ENCODE measurements at regions not wholly inside any gene's neighbourhood (a gene's known extent, or its start where the extent isn't known, plus 50 kb on each side); places are given as distances from the start of the nearest gene placed in this dataset.

GRCh38 chr5:116944183-116944582, 369.6 kb upstream of the SEMA6A start:
- ATAC-seq (replicated peaks): no peak
- Mint-ChIP-seq H3K4me3 (no peak overlapping the region), H3K4me1 (no peaks in the 10 kb centered on the region), H3K36me3 (ENCODE audit: low read depth) (no peaks in the 10 kb centered on the region), H3K9me3 (no peaks in the 10 kb centered on the region), H3K27me3 (peaks cover 11% of the 10 kb centered on the region), H3K27ac (no peak overlapping the region)

GRCh38 chr5:116942622-116943021, 368.0 kb upstream of the SEMA6A start:
- Mint-ChIP-seq H3K4me1 (no peaks in the 10 kb centered on the region), H3K36me3 (ENCODE audit: low read depth) (no peaks in the 10 kb centered on the region), H3K4me3 (no peak overlapping the region), H3K27ac (no peak overlapping the region), H3K9me3 (no peaks in the 10 kb centered on the region), H3K27me3 (peaks cover 11% of the 10 kb centered on the region)
- no peak for ATAC-seq (replicated peaks)

GRCh38 chr5:116939641-116940040, 365.0 kb upstream of the SEMA6A start:
- H3K9me3 Mint-ChIP-seq: no peaks in the 10 kb centered on the region
- H3K36me3 Mint-ChIP-seq (ENCODE audit: low read depth): no peaks in the 10 kb centered on the region
- H3K4me3 Mint-ChIP-seq: no peak overlapping the region
- ATAC-seq (replicated peaks): no peak
- no peaks in the 10 kb centered on the region for H3K4me1 Mint-ChIP-seq
- H3K27me3 Mint-ChIP-seq: peaks cover 12% of the 10 kb centered on the region
- no peak overlapping the region for H3K27ac Mint-ChIP-seq

- Mint-ChIP-seq H3K27ac (no peak overlapping the region), H3K4me1 (no peaks in the 10 kb centered on the region), H3K36me3 (ENCODE audit: low read depth) (no peaks in the 10 kb centered on the region), H3K27me3 (peaks cover 8% of the 10 kb centered on the region), H3K4me3 (no peak overlapping the region), H3K9me3 (no peaks in the 10 kb centered on the region)
- ATAC-seq (replicated peaks): no peak
Measured at GRCh38 chr5:116938488-116938887, 363.9 kb upstream of the SEMA6A start.

GRCh38 chr5:116935561-116936162, 361.0 kb upstream of the SEMA6A start:
- no peak overlapping the region for H3K27ac Mint-ChIP-seq
- no peaks in the 10 kb centered on the region for H3K36me3 Mint-ChIP-seq (ENCODE audit: low read depth)
- ATAC-seq (replicated peaks): no peak
- H3K9me3 Mint-ChIP-seq: no peaks in the 10 kb centered on the region
- H3K27me3 Mint-ChIP-seq: peaks cover 5% of the 10 kb centered on the region
- H3K4me3 Mint-ChIP-seq: no peak overlapping the region
- no peaks in the 10 kb centered on the region for H3K4me1 Mint-ChIP-seq

GRCh38 chr5:116930616-116931015, 356.0 kb upstream of the SEMA6A start:
- no peaks in the 10 kb centered on the region for H3K4me1 Mint-ChIP-seq
- no peaks in the 10 kb centered on the region for H3K9me3 Mint-ChIP-seq
- H3K27me3 Mint-ChIP-seq: peaks cover 4% of the 10 kb centered on the region
- no peak overlapping the region for H3K4me3 Mint-ChIP-seq
- H3K36me3 Mint-ChIP-seq (ENCODE audit: low read depth): no peaks in the 10 kb centered on the region
- no peak for ATAC-seq (replicated peaks)
- H3K27ac Mint-ChIP-seq: no peak overlapping the region

GRCh38 chr5:116923344-116923743, 348.7 kb upstream of the SEMA6A start:
- no peak for ATAC-seq (replicated peaks)
- Mint-ChIP-seq H3K27me3 (peaks cover 4% of the 10 kb centered on the region), H3K4me1 (no peaks in the 10 kb centered on the region), H3K27ac (no peak overlapping the region), H3K4me3 (no peak overlapping the region), H3K36me3 (ENCODE audit: low read depth) (no peaks in the 10 kb centered on the region), H3K9me3 (no peaks in the 10 kb centered on the region)

GRCh38 chr5:116922532-116922931, 347.9 kb upstream of the SEMA6A start:
- H3K9me3 Mint-ChIP-seq: no peaks in the 10 kb centered on the region
- H3K27me3 Mint-ChIP-seq: peaks cover 4% of the 10 kb centered on the region
- H3K4me1 Mint-ChIP-seq: no peaks in the 10 kb centered on the region
- no peak for ATAC-seq (replicated peaks)
- H3K36me3 Mint-ChIP-seq (ENCODE audit: low read depth): no peaks in the 10 kb centered on the region
- no peak overlapping the region for H3K4me3 Mint-ChIP-seq
- no peak overlapping the region for H3K27ac Mint-ChIP-seq

GRCh38 chr5:116914869-116915504, 340.4 kb upstream of the SEMA6A start:
- no peak for ATAC-seq (replicated peaks)
- Mint-ChIP-seq H3K9me3 (no peaks in the 10 kb centered on the region), H3K27ac (no peak overlapping the region), H3K27me3 (no peaks in the 10 kb centered on the region), H3K36me3 (ENCODE audit: low read depth) (no peaks in the 10 kb centered on the region), H3K4me1 (no peaks in the 10 kb centered on the region), H3K4me3 (no peak overlapping the region)

- H3K4me3 Mint-ChIP-seq: no peak overlapping the region
- no peak overlapping the region for H3K27ac Mint-ChIP-seq
- no peak for ATAC-seq (replicated peaks)
- no peaks in the 10 kb centered on the region for H3K9me3 Mint-ChIP-seq
- no peaks in the 10 kb centered on the region for H3K36me3 Mint-ChIP-seq (ENCODE audit: low read depth)
- no peaks in the 10 kb centered on the region for H3K27me3 Mint-ChIP-seq
- H3K4me1 Mint-ChIP-seq: no peaks in the 10 kb centered on the region
Measured at GRCh38 chr5:116912221-116912620, 337.6 kb upstream of the SEMA6A start.

- Mint-ChIP-seq H3K9me3 (no peaks in the 10 kb centered on the region), H3K4me1 (no peaks in the 10 kb centered on the region), H3K27me3 (no peaks in the 10 kb centered on the region), H3K27ac (no peak overlapping the region), H3K36me3 (ENCODE audit: low read depth) (no peaks in the 10 kb centered on the region), H3K4me3 (no peak overlapping the region)
- ATAC-seq (replicated peaks): no peak
Measured at GRCh38 chr5:116911074-116911473, 336.5 kb upstream of the SEMA6A start.

- no peak for ATAC-seq (replicated peaks)
- H3K27me3 Mint-ChIP-seq: no peaks in the 10 kb centered on the region
- H3K4me1 Mint-ChIP-seq: no peaks in the 10 kb centered on the region
- H3K9me3 Mint-ChIP-seq: no peaks in the 10 kb centered on the region
- no peak overlapping the region for H3K4me3 Mint-ChIP-seq
- no peak overlapping the region for H3K27ac Mint-ChIP-seq
- no peaks in the 10 kb centered on the region for H3K36me3 Mint-ChIP-seq (ENCODE audit: low read depth)
Measured at GRCh38 chr5:116908537-116908936, 333.9 kb upstream of the SEMA6A start.

GRCh38 chr5:116905885-116906284, 331.3 kb upstream of the SEMA6A start:
- Mint-ChIP-seq H3K27me3 (peaks cover 3% of the 10 kb centered on the region), H3K4me1 (no peaks in the 10 kb centered on the region), H3K36me3 (ENCODE audit: low read depth) (no peaks in the 10 kb centered on the region), H3K4me3 (no peak overlapping the region), H3K9me3 (no peaks in the 10 kb centered on the region), H3K27ac (no peak overlapping the region)
- ATAC-seq (replicated peaks): no peak

GRCh38 chr5:116900793-116901192, 326.2 kb upstream of the SEMA6A start:
- no peaks in the 10 kb centered on the region for H3K4me1 Mint-ChIP-seq
- H3K36me3 Mint-ChIP-seq (ENCODE audit: low read depth): no peaks in the 10 kb centered on the region
- no peak overlapping the region for H3K27ac Mint-ChIP-seq
- H3K27me3 Mint-ChIP-seq: peaks cover 7% of the 10 kb centered on the region
- no peaks in the 10 kb centered on the region for H3K9me3 Mint-ChIP-seq
- H3K4me3 Mint-ChIP-seq: no peak overlapping the region
- ATAC-seq (replicated peaks): no peak

GRCh38 chr5:116898917-116899316, 324.3 kb upstream of the SEMA6A start:
- Mint-ChIP-seq H3K4me3 (no peak overlapping the region), H3K27me3 (peaks cover 7% of the 10 kb centered on the region), H3K27ac (no peak overlapping the region), H3K9me3 (no peaks in the 10 kb centered on the region), H3K36me3 (ENCODE audit: low read depth) (no peaks in the 10 kb centered on the region), H3K4me1 (no peaks in the 10 kb centered on the region)
- no peak for ATAC-seq (replicated peaks)

- H3K27ac Mint-ChIP-seq: no peak overlapping the region
- no peak overlapping the region for H3K4me3 Mint-ChIP-seq
- H3K27me3 Mint-ChIP-seq: peaks cover 7% of the 10 kb centered on the region
- H3K4me1 Mint-ChIP-seq: no peaks in the 10 kb centered on the region
- H3K36me3 Mint-ChIP-seq (ENCODE audit: low read depth): no peaks in the 10 kb centered on the region
- ATAC-seq (replicated peaks): no peak
- H3K9me3 Mint-ChIP-seq: no peaks in the 10 kb centered on the region
Measured at GRCh38 chr5:116897291-116897690, 322.7 kb upstream of the SEMA6A start.
